ENCODE measurements at regions not wholly inside any gene's neighbourhood (a gene's known extent, or its start where the extent isn't known, plus 50 kb on each side); places are given as distances from the start of the nearest gene placed in this dataset.
"Not testable (repeated sequence)": the region's sequence is repeated elsewhere in the genome, so short reads cannot be mapped to it uniquely, and the experiment has no call there.

- not testable (repeated sequence) for H3K27me3 Mint-ChIP-seq, H3K4me3 Mint-ChIP-seq, H3K36me3 Mint-ChIP-seq, H3K27ac Mint-ChIP-seq, H3K4me1 Mint-ChIP-seq, H3K9me3 Mint-ChIP-seq
Observed at GRCh38 chr1:214095896-214096295, 108.1 kb downstream of the PROX1 start.

DNA sequence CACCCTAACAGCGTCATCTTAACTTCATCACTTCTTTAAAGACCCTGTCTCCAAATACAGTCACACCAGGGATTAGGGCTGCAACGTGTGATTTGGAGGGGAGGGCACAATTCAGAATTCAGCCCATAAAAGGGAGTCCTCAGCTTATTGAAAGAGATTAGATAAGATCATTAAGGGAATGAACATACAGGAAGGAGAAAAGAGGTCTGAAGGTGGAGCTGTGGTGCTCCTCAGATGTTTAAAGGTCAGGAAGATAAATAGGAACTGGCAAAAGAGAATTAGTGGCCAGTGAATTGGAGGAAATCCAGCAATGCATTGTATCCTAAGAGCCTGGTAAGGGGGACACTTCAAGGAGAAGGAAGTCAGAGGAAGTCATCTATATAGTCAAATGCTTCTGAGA lies 113.5 kb downstream of the PROX1 start:
- Mint-ChIP-seq H3K27ac (no peak overlapping the region), H3K9me3 (peaks cover 1 to 3% (median 2%) of the 10 kb centered on the region in 3 donors), H3K27me3 (peaks cover 2% of the 10 kb centered on the region), H3K36me3 (no peaks in the 10 kb centered on the region), H3K4me1 (no peaks in the 10 kb centered on the region), H3K4me3 (no peak overlapping the region)

- H3K36me3 Mint-ChIP-seq = no peaks in the 10 kb centered on the region
- H3K9me3 Mint-ChIP-seq = peaks cover 1 to 3% (median 2%) of the 10 kb centered on the region in 3 donors
- no peak overlapping the region for H3K27ac Mint-ChIP-seq
- H3K4me3 Mint-ChIP-seq = no peak overlapping the region
- H3K27me3 Mint-ChIP-seq = peaks cover 2% of the 10 kb centered on the region
- no peaks in the 10 kb centered on the region for H3K4me1 Mint-ChIP-seq
Observed at GRCh38 chr1:214101828-214102227, 114.1 kb downstream of the PROX1 start.

- no peaks in the 10 kb centered on the region for H3K4me1 Mint-ChIP-seq
- peaks cover 2% of the 10 kb centered on the region for H3K27me3 Mint-ChIP-seq
- no peaks in the 10 kb centered on the region for H3K36me3 Mint-ChIP-seq
- no peak overlapping the region for H3K4me3 Mint-ChIP-seq
- peaks cover 0 to 1% (median 1%) of the 10 kb centered on the region in 3 donors for H3K9me3 Mint-ChIP-seq
- H3K27ac Mint-ChIP-seq = no peak overlapping the region
Observed at GRCh38 chr1:214102907-214103306, 115.1 kb downstream of the PROX1 start.

GRCh38 chr1:214103778-214104177 lies 116.0 kb downstream of the PROX1 start:
- Mint-ChIP-seq H3K36me3 (no peaks in the 10 kb centered on the region), H3K4me3 (no peak overlapping the region), H3K4me1 (no peaks in the 10 kb centered on the region), H3K9me3 (peaks cover 0 to 1% (median 0%) of the 10 kb centered on the region in 3 donors), H3K27ac (no peak overlapping the region), H3K27me3 (peaks cover 2% of the 10 kb centered on the region)

DNA sequence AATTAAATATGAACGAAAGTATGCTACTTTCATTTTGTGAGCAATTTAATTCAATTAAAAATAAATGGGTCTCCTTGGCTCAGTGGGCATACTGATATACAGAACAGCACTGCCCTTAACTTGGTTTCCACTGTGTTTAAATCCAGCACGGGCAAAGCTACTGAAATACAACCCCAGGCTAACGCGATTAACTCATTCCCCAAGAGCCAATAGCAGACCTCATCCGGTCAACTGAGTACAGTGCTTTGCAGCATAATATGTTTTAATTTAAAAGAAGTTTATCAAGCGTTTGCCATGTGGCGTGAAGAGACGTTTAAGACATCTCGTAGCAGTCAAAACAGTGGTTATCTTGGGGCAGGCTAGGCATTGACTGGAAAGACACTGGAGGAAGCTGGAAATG lies 118.6 kb downstream of the PROX1 start:
- H3K4me1 Mint-ChIP-seq = no peaks in the 10 kb centered on the region
- no peak overlapping the region for H3K27ac Mint-ChIP-seq
- peaks cover 2% of the 10 kb centered on the region for H3K27me3 Mint-ChIP-seq
- no peaks in the 10 kb centered on the region for H3K9me3 Mint-ChIP-seq
- H3K36me3 Mint-ChIP-seq = no peaks in the 10 kb centered on the region
- no peak overlapping the region for H3K4me3 Mint-ChIP-seq

GRCh38 chr1:214107322-214108096 lies 119.7 kb downstream of the PROX1 start:
- H3K36me3 Mint-ChIP-seq = no peaks in the 10 kb centered on the region
- H3K27me3 Mint-ChIP-seq = peaks cover 2% of the 10 kb centered on the region
- no peak overlapping the region for H3K27ac Mint-ChIP-seq
- H3K4me3 Mint-ChIP-seq = no peak overlapping the region
- no peaks in the 10 kb centered on the region for H3K9me3 Mint-ChIP-seq
- H3K4me1 Mint-ChIP-seq = no peaks in the 10 kb centered on the region

DNA sequence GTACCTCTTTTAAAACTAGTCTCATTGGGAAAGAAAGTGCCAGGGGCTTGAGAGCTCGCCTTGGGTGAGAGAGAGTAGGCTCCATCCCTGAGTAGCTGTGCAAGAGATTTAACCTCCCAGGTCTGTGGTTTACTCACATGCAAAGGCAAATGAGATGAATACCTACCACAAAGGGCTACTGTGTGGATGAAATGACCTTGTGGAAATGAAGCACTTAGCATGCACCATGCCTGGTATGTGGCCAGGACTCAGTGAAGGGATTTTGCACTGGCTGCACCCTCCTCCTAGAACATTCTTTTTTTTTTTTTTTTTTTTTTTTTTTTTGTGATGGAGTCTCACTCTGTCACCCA lies 120.3 kb downstream of the PROX1 start:
- H3K27me3 Mint-ChIP-seq = peaks cover 2% of the 10 kb centered on the region
- no peaks in the 10 kb centered on the region for H3K36me3 Mint-ChIP-seq
- H3K4me3 Mint-ChIP-seq = no peak overlapping the region
- H3K9me3 Mint-ChIP-seq = no peaks in the 10 kb centered on the region
- H3K4me1 Mint-ChIP-seq = no peaks in the 10 kb centered on the region
- no peak overlapping the region for H3K27ac Mint-ChIP-seq

- Mint-ChIP-seq H3K27ac (no peak overlapping the region), H3K9me3 (peaks cover 2 to 4% (median 3%) of the 10 kb centered on the region in 3 donors), H3K36me3 (no peaks in the 10 kb centered on the region), H3K4me3 (no peak overlapping the region), H3K27me3 (peaks cover 2% of the 10 kb centered on the region), H3K4me1 (no peaks in the 10 kb centered on the region)
Observed at GRCh38 chr1:214111796-214112195, 124.0 kb downstream of the PROX1 start.

- Mint-ChIP-seq H3K4me1 (no peaks in the 10 kb centered on the region), H3K27ac (no peak overlapping the region), H3K4me3 (no peak overlapping the region), H3K27me3 (peaks cover 2% of the 10 kb centered on the region), H3K36me3 (no peaks in the 10 kb centered on the region), H3K9me3 (peaks cover 6 to 24% (median 8%) of the 10 kb centered on the region in 3 donors)
Observed at GRCh38 chr1:214116258-214116657, 128.5 kb downstream of the PROX1 start.

- H3K4me3 Mint-ChIP-seq = no peak overlapping the region
- peaks cover 2% of the 10 kb centered on the region for H3K27me3 Mint-ChIP-seq
- H3K27ac Mint-ChIP-seq = no peak overlapping the region
- H3K9me3 Mint-ChIP-seq = peaks cover 6 to 24% (median 8%) of the 10 kb centered on the region in 3 donors
- H3K36me3 Mint-ChIP-seq = no peaks in the 10 kb centered on the region
- no peaks in the 10 kb centered on the region for H3K4me1 Mint-ChIP-seq
Observed at GRCh38 chr1:214117780-214118179, 130.0 kb downstream of the PROX1 start.

DNA sequence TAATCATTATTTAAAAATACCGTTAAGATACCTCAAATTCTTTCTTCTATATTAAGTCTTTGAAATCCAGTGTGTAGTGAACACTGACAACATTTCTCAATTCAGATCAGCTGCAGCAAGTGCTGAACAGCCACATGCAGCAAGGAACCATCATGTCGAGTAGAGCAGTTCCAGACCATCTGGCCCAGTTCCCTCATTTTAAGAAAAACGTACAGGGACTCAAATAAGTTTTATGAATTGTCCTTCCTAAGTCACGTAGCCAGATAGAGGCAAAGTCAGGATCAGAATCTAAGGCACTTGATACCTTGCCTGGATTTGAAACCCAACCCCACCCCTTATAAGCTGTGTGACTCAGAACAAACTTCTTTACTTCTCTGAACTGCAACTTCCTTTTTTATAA lies 132.4 kb downstream of the PROX1 start:
- no peak overlapping the region for H3K4me3 Mint-ChIP-seq
- no peaks in the 10 kb centered on the region for H3K36me3 Mint-ChIP-seq
- no peaks in the 10 kb centered on the region for H3K4me1 Mint-ChIP-seq
- no peak overlapping the region for H3K27ac Mint-ChIP-seq
- H3K9me3 Mint-ChIP-seq = peaks cover 4 to 20% (median 6%) of the 10 kb centered on the region in 3 donors
- H3K27me3 Mint-ChIP-seq = peaks cover 2% of the 10 kb centered on the region

- Mint-ChIP-seq H3K36me3 (no peaks in the 10 kb centered on the region), H3K27ac (no peak overlapping the region), H3K9me3 (peaks cover 4 to 20% (median 6%) of the 10 kb centered on the region in 3 donors), H3K4me1 (no peaks in the 10 kb centered on the region), H3K27me3 (peaks cover 2% of the 10 kb centered on the region), H3K4me3 (no peak overlapping the region)
Observed at GRCh38 chr1:214120951-214121350, 133.2 kb downstream of the PROX1 start.

GRCh38 chr1:214122110-214122509 lies 134.3 kb downstream of the PROX1 start:
- Mint-ChIP-seq H3K4me3 (no peak overlapping the region), H3K27me3 (peaks cover 2% of the 10 kb centered on the region), H3K27ac (no peak overlapping the region), H3K9me3 (peaks cover 2 to 17% (median 4%) of the 10 kb centered on the region in 3 donors), H3K4me1 (no peaks in the 10 kb centered on the region), H3K36me3 (no peaks in the 10 kb centered on the region)

GRCh38 chr1:214123061-214123784 lies 135.4 kb downstream of the PROX1 start:
- Mint-ChIP-seq H3K27ac (no peak overlapping the region), H3K27me3 (peaks cover 2% of the 10 kb centered on the region), H3K4me3 (no peak overlapping the region), H3K4me1 (no peaks in the 10 kb centered on the region), H3K9me3 (peaks cover 0 to 8% (median 3%) of the 10 kb centered on the region in 3 donors), H3K36me3 (no peaks in the 10 kb centered on the region)

Data from IgD-negative memory B cell (primary cell).